Stimulated activated CD8-positive, alpha-beta memory T cell treated with anti-CD3 and anti-CD28 coated beads, Interleukin-15, amount 100 ng/mL, for 1 hour (primary cell): ENCODE measurements at regions not wholly inside any gene's neighbourhood (a gene's known extent, or its start where the extent isn't known, plus 50 kb on each side); places are given as distances from the start of the nearest gene placed in this dataset.

ENCODE experiments used
- DNase-seq: peaks from one replicate; pipeline ENCODE4 v3.0.0-alpha.2; 2020; ENCODE audit warnings: low read depth

DNA sequence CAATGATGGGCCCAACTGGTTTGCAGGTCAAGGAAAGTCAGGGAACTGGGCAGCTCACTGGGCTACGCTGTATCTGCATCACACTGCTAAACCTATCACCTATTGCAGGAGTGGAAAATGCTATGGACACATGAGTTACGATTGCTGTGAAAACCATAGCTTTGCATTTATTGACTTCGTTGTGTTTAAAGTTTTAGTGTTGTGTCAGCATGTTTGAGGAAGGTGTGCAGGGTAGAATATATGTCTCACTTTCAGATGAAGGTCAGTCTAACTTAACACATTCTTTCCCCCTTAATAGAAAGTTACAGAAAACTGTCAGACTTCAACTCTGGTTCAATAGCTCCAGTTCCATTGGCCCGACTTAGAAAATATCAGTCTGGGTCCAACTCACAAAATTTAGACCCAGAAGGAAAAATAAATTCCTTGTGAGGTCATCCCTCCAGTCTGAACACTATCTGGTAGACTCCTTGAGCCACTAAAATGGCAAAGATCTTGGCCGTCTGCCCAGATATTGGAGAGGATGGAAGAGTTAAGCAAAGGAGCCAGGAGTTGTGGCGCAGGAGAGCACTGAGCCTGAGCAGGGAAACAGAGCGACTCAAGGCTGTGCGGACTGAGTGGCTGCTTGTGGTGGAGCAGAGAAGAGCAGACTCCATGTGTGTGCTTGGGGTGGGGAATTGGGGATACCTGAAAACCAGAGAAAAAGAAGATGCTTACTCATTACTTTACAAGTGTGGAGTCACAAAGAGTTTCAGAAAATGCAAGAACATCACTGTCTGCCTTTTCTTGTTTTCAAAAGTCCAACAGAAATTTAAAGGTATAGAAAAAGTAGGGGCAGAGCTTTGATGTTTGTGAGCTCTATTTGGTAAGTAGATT lies 518.5 kb downstream of the FGF9 start:
- DNase-seq, result no peak

DNA sequence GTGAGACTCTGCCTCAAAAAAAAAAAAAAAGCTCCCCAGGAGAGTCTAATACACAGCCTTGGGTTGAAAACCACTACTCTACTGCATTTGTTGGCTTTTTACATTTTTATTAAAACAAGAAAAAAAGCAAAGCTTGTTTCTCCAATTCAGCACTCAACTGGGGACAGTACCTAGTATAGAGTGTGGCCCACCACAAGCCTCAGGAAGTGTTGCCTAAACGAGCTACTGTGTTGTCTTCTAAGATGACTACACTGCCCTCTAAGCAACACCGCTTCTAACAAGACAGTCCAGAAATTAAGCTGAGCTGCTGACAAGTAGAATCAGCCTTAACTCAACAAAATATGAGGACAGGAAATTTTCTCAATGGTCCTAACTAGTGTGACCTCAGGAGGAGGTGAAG lies 522.2 kb downstream of the FGF9 start:
- DNase-seq, result no peak

DNA sequence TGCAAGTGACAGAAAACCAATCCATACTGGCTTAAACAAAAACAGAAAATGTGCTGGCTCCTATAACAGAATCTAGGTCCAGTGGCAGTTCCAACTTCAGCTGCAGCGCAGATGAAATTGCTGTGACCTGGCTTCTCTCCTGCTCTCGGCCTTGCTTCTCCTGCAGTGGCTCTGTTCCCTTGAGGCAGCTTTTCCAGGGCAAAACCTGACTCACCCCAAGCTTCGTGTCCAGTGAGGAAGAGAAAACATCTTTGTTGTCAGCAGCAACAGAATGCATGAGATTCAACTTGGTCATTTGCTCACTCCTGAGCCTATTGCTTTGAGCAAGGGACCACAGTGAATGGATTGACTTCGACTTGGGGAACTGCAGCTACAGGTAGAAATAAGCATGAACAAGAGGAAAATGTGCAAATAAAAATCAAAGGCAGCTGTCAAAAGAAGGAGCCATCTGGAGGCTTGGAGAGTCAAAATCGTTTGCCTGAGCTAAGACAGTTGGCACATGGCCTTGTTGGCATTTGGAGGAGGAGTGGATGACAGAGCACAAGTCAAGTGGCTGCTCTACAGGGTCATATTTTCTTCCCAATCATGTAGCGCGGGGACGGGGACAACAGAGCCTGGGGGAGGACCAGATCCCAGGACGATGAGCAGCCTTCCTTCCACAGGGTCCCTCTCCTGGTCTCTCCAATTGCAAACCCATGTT lies 523.4 kb downstream of the FGF9 start:
- no peak for DNase-seq

DNA sequence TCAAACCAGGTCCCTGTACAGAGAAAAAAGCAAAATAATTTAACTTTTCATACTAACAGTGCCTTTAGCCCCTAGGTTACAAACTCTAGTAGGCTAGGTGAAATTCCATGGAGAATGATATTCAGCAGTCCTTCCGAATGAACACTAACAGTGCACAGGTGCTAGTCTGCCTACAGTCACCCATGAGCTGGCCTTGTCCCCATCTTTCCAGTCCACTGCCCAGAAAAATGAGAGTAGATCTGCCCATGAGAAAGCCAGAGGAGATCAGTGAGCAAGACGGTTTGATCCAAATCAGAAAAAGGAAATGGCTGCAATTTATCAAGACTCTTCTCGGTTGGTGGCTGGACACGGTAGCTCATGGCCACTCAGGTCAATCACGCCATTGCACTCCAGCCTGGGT lies 524.9 kb downstream of the FGF9 start:
- DNase-seq, result no peak

DNA sequence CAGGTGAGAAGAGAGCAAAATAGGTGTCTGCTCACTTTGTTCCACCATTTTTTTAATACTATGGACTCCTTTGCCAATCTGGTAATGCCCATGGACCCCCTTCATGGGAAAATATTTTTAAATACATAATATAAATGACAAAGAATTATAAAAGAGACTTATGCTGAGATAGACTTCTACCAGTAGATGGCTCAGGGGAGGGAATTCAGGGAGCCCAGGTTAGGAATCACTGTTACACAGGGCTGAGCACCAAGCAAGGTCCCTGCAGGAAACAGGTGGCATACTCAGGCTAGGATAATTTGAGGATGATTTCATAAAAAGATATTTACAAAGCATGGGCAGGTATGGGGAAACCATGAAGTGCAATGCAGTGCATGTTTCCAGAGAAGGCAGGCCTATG lies 525.9 kb downstream of the FGF9 start:
- no peak for DNase-seq

DNA sequence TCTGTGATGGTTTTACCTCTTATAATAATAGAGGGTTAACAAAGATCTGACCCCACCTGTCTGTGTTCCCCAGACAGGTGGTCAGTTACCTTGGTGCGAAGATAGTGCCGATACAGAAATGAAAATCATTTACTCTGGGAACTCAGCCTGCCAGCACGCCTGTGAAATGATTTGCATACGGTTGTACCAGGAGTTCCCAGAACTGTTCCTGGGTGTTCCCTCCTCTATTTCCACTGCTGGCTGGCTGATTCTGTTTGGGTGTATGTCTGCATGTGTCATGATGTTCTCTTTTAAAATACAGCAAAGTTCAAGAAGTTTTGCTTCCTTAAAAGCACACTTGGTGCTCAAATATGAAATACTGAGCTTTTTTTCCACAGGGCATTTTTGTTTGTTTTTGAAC lies 527.1 kb downstream of the FGF9 start:
- DNase-seq, result no peak

DNA sequence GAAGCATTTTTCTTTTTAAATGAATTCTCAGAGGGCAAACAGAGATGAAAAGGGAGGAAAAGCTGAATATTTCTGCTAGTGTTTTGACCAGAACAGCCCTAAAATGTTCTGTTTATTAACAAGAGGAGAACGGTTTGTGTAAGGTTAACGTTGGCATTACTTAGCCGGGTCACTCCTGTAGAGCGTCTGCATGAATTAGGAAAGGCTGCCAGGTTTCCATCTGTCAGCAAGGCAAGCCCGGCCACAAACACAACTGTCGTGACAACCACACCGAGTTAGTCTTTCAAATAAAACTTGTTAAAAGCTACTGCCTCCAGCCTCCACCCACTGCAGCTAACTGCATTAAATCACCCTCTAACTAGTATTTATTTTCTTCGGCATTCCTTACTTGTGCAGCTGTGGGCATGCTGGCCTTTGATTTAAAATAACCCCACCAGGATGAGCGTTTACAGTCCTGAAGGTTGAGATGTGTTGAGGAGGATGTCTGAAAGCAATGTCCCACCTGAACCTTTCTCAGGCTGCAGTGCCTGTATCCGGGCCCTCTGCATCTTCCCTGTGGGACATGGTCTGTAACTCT lies 527.9 kb downstream of the FGF9 start:
- DNase-seq, result no peak

GRCh38 chr13:22200440-22200839 lies 529.6 kb downstream of the FGF9 start:
- DNase-seq, result no peak

DNA sequence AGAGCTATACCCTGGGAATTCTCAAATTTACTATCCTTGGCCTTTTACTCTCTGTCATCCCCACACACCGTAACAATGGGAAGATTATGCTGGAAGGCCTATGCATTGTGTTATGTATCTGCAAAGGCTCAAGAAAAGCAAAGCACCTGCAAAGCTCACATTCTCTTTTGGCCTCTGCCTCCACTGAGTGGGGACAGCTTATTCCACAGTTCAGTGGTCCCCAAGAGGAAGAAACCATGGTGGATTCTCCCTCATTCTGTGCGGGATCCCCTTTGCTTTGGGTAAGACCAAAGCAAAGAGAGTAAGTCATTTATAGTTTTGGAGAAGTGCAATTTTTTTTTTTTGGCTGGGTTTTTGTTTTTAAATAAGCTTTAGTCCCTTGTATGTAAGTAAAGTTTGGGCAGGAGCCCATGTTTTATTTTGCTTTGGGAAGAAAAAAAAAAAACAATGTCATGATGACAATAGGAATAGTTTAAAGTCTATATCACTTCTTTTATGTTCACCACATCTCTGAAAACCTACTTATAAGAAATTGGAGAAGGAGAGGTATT lies 530.6 kb downstream of the FGF9 start:
- DNase-seq, result no peak

DNA sequence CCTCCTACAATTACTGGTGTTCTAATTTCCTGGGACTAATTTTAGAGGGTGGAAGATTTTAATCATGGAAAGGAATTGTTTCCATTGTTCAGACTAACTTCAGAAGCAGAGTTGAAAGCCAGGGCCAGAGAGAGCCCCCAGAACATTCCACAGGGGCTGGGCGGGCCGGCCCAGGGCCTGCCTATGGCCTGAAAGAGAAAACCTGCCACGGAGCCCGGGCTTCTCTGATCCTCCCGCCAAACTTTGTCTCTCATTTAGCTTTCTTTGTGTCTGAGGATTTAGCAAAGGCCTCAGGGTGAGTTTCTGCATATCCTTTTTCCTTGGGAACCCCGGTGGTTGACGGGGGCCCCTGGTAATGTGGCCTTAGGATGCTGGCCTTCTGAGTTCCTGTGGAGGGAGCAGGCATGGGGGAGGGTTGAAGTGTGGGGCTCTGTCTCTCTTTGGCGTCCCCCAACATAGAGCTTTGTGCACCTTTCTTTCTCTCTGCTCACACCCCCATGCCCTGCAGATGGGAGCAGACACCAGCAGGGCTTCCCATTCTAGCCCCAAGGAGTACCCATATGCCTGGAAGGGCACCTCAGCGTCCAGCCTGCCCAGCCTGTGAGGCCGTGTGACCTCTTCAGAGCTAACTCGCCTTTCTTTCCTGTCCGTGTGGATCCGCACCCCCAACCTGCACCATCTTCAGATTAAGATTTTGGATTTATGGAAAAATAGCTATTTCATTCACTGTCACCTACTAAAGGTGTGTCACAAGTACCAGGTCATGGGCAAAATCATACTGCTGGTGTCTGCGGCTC lies 539.5 kb downstream of the FGF9 start:
- DNase-seq, result no peak

DNA sequence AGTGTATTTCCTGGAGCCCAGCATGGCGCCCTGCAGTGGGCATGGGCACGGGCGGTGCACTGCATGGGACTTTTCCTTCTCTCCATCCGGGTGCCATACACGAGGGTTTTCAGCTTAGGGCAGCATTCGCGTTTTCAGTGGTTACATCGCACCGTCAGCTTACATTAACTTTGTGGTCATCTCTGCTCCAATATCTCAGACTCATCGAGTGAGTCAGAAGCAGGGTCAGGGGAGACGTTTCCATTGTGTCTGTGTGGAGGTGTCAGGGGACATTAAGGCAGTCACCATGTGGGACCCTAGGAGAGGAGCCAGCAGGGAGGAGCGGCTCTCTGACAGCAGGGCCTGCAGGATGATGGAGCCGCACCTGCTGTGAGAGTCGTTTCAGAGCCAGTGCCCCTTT lies 541.0 kb downstream of the FGF9 start:
- no peak for DNase-seq

GRCh38 chr13:22212576-22212975 lies 541.7 kb downstream of the FGF9 start:
- DNase-seq, result no peak

GRCh38 chr13:22214184-22214583 lies 543.3 kb downstream of the FGF9 start:
- DNase-seq, result no peak

- no peak for DNase-seq
These were observed 547.9 kb downstream of the FGF9 start for GRCh38 chr13:22218797-22219196.

DNA sequence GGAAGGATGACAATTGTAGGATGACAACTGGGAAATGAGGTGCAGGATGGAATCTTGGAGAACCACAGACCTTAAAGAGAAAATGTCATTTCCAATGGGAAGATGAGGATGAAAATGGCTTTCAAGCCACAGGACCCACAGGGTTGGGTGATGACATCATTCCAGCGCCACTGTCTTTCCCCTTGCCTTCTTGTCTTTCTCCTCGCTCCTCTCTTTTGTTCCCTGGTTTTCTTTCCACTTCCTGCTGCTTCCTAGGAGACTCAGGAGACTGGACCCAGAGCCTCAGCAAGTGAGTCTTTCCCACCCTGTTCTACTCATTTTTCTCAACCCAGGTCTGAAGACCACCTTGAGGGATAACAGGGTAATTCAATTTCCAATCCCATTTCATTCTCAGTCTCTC lies 548.8 kb downstream of the FGF9 start:
- no peak for DNase-seq

GRCh38 chr13:22220151-22221135 lies 549.6 kb downstream of the FGF9 start:
- DNase-seq, result no peak

- DNase-seq, result no peak
These were observed 552.5 kb downstream of the FGF9 start for GRCh38 chr13:22223411-22223810.

DNA sequence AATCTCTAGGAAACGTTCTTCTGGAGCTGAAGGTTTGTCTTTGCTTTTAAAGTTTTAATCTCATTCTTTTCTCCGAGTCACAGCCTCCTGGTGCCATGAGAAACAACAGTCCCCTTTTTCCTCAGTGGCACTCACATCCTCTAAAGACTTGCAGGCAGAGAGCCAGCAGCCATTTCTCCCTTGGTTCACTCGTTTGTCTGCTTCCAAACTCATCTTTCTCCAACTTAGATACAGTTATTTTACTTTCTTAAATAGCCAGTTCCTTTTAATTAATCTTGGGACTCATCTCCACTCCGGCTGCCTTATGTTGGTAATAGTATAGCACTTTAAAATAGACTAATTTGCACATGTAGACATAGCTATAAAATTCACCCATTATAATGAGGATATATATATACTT lies 555.2 kb downstream of the FGF9 start:
- DNase-seq, result no peak

DNA sequence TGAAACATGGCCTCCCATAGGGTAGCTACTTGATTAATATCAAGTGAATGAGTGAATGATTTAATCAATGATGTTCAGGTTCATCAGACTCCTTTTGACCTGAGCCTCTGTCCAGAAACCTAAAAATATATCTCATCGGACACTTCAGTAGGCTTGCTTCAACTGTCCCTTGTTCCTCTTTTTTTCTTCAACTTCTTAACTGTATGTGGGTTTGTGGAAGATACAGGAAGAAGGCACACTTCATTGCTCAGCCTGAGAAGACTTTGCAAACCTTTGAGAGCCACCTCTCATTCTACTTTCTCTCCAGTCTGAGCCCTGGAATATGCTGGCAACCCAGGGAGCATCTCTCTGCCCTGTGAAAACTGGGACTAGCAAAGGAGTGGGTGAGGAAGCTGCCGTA lies 557.0 kb downstream of the FGF9 start:
- DNase-seq, result no peak

GRCh38 chr13:22229916-22230315 lies 559.0 kb downstream of the FGF9 start:
- no peak for DNase-seq

- DNase-seq, result no peak
These were observed 561.3 kb downstream of the FGF9 start for GRCh38 chr13:22232186-22232585.
